Stimulated activated CD4-positive, alpha-beta T cell treated with anti-CD3 and anti-CD28 coated beads, TNF-alpha, amount 100 ng/mL, for 24 hours (primary cell): ENCODE measurements at regions not wholly inside any gene's neighbourhood (a gene's known extent, or its start where the extent isn't known, plus 50 kb on each side); places are given as distances from the start of the nearest gene placed in this dataset.

Experiments used
- DNase-seq, 3 experiments: peaks; one replicate each; pipeline ENCODE4 v3.0.0-alpha.2; 2020; ENCODE audit warnings: low read depth in 3 of 3

DNA sequence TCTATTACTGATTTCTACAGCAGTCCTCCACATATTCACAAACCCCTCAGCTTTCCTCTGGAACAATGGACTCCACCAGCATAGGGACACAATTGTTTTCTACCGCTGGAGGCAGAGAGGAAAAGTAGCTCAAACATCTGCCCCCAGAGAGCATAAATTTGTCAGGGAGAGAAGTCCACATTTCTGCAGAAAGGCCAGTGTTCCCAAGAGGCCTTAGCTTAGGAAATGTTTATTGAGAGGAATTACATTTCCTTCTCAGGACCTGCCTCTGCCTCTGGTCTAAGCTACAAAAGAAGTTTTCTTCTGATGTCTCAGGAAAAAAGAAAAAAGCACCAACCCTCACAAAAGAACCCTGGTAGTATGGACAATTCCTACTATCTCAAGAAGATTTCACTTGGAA, 217.8 kb upstream of the BMP4 start:
- DNase-seq, result no peak

- peak; percentile 3 to 28 (median 18) for DNase-seq
Observed at GRCh38 chr14:54175298-54175942, 218.8 kb upstream of the BMP4 start.

- DNase-seq, result no peak
Observed at GRCh38 chr14:54177019-54177418, 219.8 kb upstream of the CDKN3 start.

DNA sequence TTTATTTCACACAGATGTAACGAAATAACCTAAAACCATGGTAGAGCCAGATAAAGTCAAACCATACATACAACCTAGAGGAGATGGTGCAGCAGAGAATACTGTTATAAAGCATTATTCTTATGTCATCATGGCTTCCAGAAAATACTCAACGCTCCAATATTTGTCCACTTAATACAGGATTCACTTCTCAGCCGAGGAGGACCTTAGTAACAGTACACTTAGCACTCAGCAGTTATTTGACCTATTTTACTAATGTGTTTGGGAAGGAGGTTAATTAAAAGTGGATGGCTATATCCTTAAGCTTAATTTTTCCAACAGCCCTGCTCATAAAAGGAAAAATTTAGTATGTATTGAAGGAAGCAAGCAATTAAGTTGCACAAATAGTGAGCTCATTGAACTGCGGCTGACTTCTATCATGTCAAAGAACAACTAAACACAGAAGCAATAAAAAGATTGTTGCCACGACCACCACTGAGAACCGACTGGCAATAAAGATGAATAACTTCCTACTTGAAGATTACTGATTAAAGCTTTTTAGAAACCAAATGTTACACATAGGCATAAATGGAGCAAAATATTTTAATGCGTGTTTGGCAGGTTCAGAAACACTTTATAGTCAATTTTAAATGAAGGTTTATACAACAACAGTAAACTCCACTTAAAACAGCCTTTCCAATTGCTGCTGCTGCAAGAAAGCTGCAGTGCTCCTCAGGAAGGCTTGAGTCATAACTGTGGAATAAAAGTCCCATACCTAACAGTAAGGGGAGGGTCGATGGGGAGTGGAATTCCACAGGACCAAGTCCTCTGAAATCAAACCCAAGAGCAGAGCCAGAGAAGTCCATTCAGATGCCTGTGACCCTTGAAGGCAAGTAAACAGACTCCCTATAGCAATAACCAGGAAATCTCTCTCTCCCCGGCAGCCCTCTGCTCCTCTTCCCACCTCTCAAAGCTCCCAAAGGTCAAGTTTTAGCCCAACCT, 218.9 kb upstream of the CDKN3 start:
- no peak for DNase-seq

DNA sequence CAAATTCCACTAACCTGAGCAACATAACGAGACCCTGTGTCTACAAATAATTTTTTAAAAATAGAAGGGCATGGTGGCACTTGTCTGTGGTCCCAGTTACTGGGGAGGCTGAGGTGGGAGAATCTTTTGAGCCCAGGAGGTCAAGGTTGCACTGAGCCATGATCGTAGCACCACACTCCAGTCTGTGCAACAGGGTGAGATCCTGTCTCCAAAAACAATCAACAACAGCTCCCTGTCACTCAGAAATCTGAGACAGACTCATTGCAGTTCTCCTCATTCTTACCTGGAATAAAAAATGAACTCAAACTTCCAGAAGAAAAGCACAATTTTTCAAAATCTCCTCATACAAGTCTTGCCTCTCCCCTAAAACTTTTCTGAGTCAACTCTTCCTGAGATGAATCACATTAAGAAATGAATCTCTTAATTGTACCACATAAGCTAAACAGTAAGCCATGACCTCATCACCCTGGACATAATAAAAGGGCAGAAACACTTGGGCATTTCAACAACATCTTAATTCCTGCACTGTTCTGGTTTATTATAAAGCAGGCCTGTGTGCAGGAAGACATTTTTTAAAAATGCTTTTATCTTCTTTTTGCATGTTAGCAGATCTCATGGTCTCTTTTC, 214.3 kb upstream of the CDKN3 start:
- no peak for DNase-seq

GRCh38 chr14:54186821-54187763, 209.7 kb upstream of the CDKN3 start:
- no peak for DNase-seq

- DNase-seq, result no peak
Observed at GRCh38 chr14:54188064-54188666, 208.6 kb upstream of the CDKN3 start.

DNA sequence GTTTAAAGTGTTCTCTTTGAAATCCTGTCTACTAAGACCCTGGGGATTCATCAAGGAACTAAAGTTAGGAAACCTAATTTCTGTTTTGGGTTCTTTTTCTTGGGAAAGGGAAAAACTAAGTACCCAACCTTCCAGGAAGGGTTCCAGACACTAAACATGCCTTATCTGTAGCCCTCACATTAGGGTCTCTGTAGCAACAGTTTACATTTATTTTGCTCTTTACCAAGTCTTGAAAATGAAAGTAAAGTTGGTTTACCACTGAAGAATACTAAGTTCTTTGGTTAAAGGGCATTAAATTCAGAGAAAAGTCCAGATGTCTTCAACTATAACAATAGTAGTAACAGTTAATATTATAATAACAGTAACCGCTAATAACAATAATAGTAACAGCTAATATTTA, 207.5 kb upstream of the CDKN3 start:
- no peak for DNase-seq

DNA sequence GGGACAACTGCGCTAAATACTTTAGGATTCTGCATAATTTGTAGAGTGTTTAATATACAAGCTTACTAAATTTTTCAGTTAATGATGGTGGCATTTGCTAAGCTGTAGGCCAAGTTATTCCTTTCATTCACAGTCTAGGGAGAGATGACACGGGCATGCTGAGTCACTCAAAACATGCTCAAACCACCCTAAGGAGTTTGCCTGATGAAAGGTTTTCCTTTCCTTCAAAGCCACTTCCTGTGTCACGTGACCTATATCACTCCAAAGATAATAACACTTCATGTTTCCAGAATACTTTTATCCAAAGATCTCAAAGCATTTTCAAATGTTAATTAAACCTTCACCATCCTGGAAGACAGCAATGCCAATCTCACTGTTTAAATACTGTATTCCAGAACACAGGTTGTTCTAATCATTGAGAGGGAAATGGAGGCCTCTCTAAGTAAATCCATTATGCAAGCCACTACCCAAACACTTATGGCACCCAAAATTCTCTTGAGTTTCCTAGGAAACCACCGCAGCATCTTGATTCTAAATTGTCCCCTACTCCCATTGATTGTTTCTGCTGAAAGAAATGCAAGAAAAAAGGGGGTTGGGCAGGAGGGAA, 207.0 kb upstream of the CDKN3 start:
- no peak for DNase-seq

DNA sequence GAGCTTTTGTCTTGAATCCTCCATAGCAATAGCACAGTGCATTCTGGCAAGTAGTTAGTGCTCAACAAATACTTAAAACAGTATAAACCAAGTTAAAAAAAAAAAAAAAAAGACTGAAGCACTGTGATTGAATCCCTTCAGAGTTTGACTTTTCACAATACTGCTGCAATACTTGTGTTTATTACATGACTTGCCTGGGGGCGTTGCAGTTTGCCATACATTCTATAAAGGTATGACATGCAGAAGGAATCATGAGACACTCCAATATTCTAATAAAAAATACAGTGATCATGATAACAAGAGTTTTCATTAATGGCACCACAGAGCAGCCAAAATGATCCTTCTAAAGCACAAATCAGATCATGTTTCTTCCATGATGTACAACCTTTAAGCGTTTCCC, 205.0 kb upstream of the CDKN3 start:
- no peak for DNase-seq

DNA sequence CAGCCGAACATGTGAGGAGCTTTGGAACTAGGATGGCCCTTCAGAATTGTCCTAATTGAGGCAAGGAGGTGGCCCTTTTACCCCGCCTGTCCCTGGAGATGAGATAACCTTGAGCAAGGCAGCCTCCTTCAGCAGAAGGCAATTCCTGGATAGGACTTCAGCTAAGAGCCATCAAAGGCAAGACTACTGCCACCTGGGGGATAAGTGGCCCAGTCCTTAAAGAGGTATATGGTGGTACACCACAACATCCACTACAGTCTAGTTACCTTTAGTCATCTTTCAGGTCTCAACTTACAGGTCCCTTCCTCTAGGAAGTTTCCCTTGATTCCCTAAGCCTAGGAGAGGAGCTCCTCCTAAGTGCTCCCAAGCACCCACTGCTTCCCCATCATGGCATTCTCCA, 204.2 kb upstream of the CDKN3 start:
- no peak for DNase-seq

DNA sequence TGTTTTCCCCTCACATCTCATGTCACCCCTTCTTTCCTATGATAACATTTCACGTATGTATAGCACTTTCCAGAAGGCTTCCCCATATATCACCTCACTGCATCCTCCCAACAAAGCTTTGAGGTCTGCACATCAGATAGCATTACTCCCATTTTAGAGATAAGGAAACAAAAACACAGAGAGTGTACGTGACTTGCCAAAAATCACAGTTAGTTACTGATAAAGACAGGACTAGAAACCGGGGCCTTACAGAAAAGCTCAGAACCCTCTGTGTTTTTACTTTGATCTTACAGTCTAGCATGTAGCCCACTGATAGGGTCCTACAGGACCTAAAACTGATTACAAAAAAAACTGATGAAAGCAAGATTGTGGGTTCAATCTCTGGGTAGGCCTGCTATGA, 202.9 kb upstream of the CDKN3 start:
- DNase-seq, result no peak

DNA sequence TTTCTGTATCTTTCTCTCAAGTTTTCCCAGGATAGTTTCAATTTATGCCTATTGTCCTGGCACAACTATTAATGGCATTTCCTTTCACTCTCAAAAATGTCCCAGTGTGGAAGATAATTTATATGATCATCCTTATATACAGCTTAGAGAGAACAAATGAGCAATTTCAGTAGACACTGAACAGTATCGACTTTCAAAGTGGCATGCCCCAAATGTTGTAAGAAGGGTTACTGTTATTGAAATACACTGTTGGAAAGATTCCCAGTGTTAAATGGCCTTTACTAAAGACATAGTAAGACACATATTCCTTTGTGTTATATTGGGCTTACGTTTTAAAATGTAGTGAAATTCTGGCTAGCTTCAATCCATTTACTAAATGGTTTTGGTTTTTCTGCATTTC, 202.3 kb upstream of the CDKN3 start:
- DNase-seq, result no peak

- DNase-seq, result no peak
Observed at GRCh38 chr14:54197369-54197768, 199.4 kb upstream of the CDKN3 start.

- DNase-seq, result no peak
Observed at GRCh38 chr14:54200726-54201125, 196.1 kb upstream of the CDKN3 start.

GRCh38 chr14:54202288-54202687, 194.5 kb upstream of the CDKN3 start:
- no peak for DNase-seq

- no peak for DNase-seq
Observed at GRCh38 chr14:54206516-54206915, 190.3 kb upstream of the CDKN3 start.

GRCh38 chr14:54207075-54207474, 189.7 kb upstream of the CDKN3 start:
- no peak for DNase-seq

- no peak for DNase-seq
Observed at GRCh38 chr14:54207476-54208462, 189.0 kb upstream of the CDKN3 start.
